Endothelial cell of hepatic sinusoid (primary cell): ENCODE measurements at regions not wholly inside any gene's neighbourhood (a gene's known extent, or its start where the extent isn't known, plus 50 kb on each side); places are given as distances from the start of the nearest gene placed in this dataset.
"Not testable (repeated sequence)": the region's sequence is repeated elsewhere in the genome, so short reads cannot be mapped to it uniquely, and the experiment has no call there.

ENCODE experiments used
- in situ Hi-C: cut with HindIII; loops from 2 replicates; pipeline ENCODE4 v1.10.0; 2017; ENCODE audit warnings: low sequenced_read_pairs

DNA sequence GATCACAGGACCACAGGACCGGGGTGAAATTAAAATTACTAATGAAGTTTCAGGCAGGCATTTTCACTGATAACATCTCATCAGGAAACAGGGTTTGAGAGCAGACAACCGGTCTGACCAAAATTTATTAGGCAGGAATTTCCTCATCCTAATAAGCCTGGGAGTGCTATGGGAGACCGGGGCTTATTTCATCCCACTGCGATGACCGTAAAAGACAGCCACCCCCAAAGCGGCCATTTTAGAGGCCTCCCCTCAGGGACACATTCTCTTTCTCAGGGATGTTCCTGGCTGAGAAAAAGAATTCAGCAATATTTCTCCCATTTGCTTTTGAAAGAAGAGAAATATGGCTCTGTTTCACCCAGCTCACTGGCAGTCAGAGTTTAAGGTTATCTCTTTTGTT lies 197.2 kb upstream of the MYLIP start:
- in situ Hi-C loops, result not testable (repeated sequence)

- in situ Hi-C loops, result no loop called here
Observed at GRCh38 chr6:15930207-15930606, 198.7 kb upstream of the MYLIP start.

DNA sequence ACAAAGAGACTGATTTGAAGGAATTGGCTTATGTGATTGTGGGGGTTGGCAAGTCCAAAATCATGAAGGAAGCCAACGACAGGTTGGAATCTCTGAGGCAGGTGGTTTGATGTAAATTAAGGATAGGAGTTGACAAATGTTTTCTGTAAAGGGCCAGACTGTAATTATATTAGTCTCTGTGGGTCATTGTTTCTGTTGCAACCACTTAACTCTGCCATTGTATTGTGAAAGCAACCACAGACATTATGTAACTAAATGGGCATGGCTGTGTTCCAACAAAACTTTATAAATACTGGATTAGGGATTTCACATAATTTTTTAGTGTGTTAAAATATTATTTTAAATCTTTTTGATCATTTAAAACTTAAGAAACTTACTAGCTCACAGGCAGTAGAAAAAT lies 199.2 kb upstream of the MYLIP start:
- in situ Hi-C loops, result no loop called here

DNA sequence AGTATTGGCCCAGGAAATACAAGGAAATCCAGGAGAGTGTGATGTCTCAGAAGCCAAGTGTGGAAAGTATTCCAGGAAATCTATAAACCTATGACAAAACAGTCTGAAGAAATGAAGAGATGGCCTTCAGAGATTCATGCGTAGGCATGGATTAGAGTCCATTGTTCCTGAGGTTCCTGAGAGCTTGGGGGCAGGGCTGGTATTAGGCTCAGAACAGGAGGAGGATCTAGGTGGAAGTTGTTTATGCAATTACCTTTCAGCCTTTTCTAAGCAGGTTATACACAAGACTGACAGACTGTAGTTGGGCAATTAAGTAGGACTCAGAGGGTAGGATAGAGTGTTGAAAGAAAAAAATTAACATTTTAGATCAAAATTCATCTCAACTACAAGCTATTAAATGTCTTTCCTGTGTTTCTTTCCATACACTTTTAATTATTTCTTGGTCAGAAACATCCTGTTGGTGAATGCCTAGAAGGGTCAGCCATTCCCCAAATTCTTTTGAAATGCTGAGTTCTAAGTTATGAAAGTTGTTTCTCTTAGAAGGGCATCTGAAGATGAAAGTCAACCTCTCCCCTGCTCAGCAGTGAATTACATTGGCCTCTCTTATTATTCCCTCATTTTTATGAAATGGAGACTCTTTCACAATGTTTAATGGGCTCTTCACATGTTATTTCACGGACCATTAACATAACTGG lies 201.2 kb upstream of the MYLIP start:
- in situ Hi-C loops, result no loop called here

GRCh38 chr6:15926256-15926655 lies 202.6 kb upstream of the MYLIP start:
- in situ Hi-C loops, result no loop called here

DNA sequence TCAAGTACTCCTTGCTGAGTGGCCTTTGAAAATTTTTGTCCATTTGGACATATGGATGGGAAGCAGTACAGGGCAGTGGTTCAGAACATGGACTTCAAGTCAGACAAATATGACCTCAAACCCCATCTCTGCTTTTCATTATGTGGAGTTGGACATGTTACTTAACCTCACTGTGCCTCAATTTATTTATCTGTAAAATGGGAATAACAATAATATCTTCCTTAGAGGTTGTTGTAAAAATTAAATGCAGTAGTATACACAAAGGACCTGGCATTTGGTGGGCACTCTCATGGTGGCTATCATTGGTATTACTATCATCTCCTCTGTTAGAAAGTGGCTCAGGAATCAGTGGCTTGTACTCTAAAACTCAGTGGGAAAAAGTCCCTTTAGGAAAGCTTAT lies 204.0 kb upstream of the MYLIP start:
- in situ Hi-C loops, result no loop called here

GRCh38 chr6:15922510-15923250 lies 206.2 kb upstream of the MYLIP start:
- in situ Hi-C loops, result no loop called here

GRCh38 chr6:15921243-15921642 lies 207.6 kb upstream of the MYLIP start:
- in situ Hi-C loops, result no loop called here

DNA sequence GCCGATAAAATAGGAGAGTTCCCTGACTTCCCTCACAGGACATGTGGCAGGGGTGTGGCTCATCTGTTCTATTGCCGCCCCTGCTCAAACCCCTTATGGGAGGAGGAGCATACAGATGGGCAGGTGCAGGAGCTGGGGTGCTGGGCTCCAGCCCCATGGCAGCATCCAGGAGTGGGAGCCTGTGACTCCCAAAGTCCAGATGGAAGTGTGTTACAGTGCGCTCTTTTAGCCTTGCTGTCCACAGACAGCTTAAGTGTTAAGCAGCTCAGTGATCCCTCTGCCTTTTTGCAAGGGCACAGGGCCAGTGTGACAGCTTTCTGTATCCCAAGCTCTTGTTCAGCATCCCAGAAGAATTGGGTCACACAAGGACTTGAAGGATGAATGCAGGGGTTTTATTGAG lies 212.3 kb upstream of the MYLIP start:
- in situ Hi-C loops, result no loop called here

DNA sequence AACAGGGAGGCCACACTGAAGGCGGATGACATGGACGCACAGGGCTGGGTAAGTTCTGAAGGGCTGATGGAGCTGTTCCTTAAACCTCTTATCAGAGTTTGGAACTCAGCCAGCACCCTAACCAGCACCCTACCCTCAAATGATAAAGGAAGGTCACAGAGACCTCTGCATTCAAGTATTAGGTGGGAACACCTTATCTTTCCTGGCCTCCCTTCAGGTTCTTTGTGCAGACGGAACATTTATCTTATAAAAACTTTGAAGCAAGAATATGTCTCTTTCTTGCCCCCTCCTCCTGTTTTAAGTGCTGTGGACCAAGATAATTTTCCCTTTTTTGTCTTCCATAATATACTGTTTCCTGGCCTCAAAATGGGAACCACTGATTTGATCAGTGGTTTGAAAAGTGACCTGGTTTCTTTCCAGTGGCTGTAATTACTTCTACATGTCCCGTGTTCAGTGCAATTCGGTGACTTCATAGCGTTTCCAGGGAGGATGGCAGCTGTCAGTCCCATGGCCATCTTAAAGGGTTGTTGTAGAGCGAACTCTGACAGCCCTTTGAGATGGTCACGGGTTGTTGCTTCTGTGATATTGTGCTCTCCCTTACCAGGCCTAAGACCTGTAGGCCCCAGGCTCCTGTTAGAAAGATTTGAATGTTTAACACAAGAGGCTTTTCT lies 213.2 kb upstream of the MYLIP start:
- in situ Hi-C loops, result no loop called here

- in situ Hi-C loops, result no loop called here
Observed at GRCh38 chr6:15914553-15914952, 214.3 kb upstream of the MYLIP start.

GRCh38 chr6:15913573-15913972 lies 215.3 kb upstream of the MYLIP start:
- in situ Hi-C loops, result no loop called here

GRCh38 chr6:15912505-15913400 lies 216.1 kb upstream of the MYLIP start:
- in situ Hi-C loops, result no loop called here

DNA sequence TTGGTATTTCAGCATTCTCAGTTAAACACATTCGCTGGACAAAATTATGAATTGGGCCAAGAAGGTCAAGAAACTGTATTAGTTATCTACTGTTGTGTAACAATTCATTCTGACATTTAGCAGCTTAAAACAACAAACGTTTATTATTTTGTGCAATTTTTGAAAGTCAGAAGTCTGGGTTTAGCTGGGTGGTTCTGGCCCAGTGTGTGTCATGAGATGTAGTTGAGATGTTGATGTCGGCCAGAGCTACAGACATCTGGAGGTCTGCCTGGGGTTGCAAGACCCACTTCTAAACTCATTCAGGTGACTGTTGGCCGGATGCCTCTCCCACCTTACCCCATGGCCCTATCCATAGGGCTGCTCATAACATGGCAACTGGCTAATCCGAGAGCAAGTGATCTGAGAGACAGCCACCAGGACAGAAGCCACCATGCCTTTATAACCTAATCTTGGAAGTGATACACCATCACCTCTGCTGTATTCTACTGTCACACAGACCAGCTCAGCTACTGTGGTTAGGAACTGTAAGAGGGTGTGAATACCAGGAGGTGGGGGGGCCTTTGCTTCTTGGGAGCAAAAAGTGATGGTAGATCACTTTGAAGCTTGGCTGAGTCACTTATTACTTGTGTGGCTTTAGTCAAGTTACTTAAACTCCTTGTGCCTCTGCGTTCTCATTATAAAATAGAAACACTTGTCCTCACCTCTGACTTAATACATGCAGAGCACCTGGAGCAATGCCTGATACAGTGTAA lies 217.0 kb upstream of the MYLIP start:
- in situ Hi-C loops, result no loop called here

- in situ Hi-C loops, result no loop called here
Observed at GRCh38 chr6:15909290-15910070, 219.4 kb upstream of the MYLIP start.

- in situ Hi-C loops, result no loop called here
Observed at GRCh38 chr6:15908871-15909270, 220.0 kb upstream of the MYLIP start.

DNA sequence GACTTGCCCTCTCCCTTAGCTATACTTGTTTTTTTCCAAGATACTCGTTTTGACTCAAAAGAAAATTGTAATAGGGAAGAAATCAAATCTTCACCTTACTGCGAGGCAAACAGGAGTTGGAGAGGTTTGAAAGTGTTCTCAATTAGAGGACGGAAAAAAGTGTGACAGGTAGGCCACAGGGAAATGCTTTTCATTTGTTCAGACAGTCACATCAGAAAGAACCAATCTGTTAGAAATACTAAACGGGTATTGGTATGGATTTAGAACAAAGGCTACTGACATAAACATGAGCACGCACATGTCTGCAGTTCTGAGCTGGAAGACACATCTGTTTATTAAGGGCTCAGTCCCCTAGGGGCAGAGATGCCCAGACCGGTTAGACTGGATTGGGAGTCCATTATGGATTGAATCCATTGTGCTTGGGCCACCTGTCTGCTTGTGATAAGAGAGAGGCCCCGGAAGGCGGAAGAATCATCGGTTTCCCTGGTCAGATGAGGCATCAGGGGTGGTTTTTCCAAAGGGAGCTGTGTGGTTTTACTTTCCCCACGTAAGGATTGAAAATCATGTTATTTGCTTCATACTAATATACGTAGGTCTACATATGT lies 220.9 kb upstream of the MYLIP start:
- in situ Hi-C loops, result no loop called here

- in situ Hi-C loops, result not testable (repeated sequence)
Observed at GRCh38 chr6:15907220-15907913, 221.5 kb upstream of the MYLIP start.
